Upper lobe of left lung (tissue), 4 donors: ENCODE measurements at regions not wholly inside any gene's neighbourhood (a gene's known extent, or its start where the extent isn't known, plus 50 kb on each side); places are given as distances from the start of the nearest gene placed in this dataset.
"Not testable (repeated sequence)": the region's sequence is repeated elsewhere in the genome, so short reads cannot be mapped to it uniquely, and the experiment has no call there.

Experiments
- POLR2A ChIP-seq, 4 donors: fragments of 450-650 bp; IDR thresholded peaks; one replicate each; pipeline ENCODE4 v1.5.1; 2016 to 2017; ENCODE audit warnings: antibody characterized with exemption in 4 of 4, mild to moderate bottlenecking in 2 of 4
- TF ChIP-seq, protein P1 (sequence below), 6 experiments: fragments of 450-650 bp in 4 of 6; fragments of 200-600 bp in 2 of 6; sonication (generic) in 2 of 6; IDR thresholded peaks; one replicate each; pipeline ENCODE4 v1.5.1; 2016 to 2019; ENCODE audit warnings: antibody characterized with exemption in 6 of 6

GRCh38 chr15:44838929-44839328 is 102.6 kb downstream of the TRIM69 start:
- TF ChIP-seq, protein P1, sequence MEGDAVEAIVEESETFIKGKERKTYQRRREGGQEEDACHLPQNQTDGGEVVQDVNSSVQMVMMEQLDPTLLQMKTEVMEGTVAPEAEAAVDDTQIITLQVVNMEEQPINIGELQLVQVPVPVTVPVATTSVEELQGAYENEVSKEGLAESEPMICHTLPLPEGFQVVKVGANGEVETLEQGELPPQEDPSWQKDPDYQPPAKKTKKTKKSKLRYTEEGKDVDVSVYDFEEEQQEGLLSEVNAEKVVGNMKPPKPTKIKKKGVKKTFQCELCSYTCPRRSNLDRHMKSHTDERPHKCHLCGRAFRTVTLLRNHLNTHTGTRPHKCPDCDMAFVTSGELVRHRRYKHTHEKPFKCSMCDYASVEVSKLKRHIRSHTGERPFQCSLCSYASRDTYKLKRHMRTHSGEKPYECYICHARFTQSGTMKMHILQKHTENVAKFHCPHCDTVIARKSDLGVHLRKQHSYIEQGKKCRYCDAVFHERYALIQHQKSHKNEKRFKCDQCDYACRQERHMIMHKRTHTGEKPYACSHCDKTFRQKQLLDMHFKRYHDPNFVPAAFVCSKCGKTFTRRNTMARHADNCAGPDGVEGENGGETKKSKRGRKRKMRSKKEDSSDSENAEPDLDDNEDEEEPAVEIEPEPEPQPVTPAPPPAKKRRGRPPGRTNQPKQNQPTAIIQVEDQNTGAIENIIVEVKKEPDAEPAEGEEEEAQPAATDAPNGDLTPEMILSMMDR (IDR thresholded peaks at IDR 0.05): not testable (repeated sequence)
- not testable (repeated sequence) for TF ChIP-seq POLR2A (IDR thresholded peaks at IDR 0.05)
